Stimulated activated effector memory CD8-positive, alpha-beta T cell treated with anti-CD3 and anti-CD28 coated beads, Interleukin-12 subunit alpha, Interleukin-12 subunit beta, amount 100 ng/mL, for 72 hours (primary cell): ENCODE measurements at regions not wholly inside any gene's neighbourhood (a gene's known extent, or its start where the extent isn't known, plus 50 kb on each side); places are given as distances from the start of the nearest gene placed in this dataset.
"Not testable (repeated sequence)": the region's sequence is repeated elsewhere in the genome, so short reads cannot be mapped to it uniquely, and the experiment has no call there.

ENCODE experiments used
- ATAC-seq: fragments of 150-1000 bp; cut with Tn5 transposase; 2 replicates; pipeline ENCODE4 v1.10.0; 2021
- DNase-seq, 2 donors: peaks; one replicate each; pipeline ENCODE4 v3.0.0; 2021 to 2022; ENCODE audit warnings: low spot score in 2 of 2
- H3K27ac Mint-ChIP-seq: one replicate; pipeline ENCODE4 v1.8.0; 2022; ENCODE audit warnings: mild to moderate bottlenecking, mixed read lengths
- H3K36me3 Mint-ChIP-seq: one replicate; pipeline ENCODE4 v1.8.0; 2022; ENCODE audit warnings: mild to moderate bottlenecking, mixed read lengths
- H3K4me1 Mint-ChIP-seq: one replicate; pipeline ENCODE4 v1.8.0; 2022; ENCODE audit warnings: mixed read lengths
- H3K4me3 Mint-ChIP-seq: one replicate; pipeline ENCODE4 v1.8.0; 2022; ENCODE audit warnings: mild to moderate bottlenecking, mixed read lengths
- H3K9me3 Mint-ChIP-seq: one replicate; pipeline ENCODE4 v1.8.0; 2022; ENCODE audit warnings: mixed read lengths

DNA sequence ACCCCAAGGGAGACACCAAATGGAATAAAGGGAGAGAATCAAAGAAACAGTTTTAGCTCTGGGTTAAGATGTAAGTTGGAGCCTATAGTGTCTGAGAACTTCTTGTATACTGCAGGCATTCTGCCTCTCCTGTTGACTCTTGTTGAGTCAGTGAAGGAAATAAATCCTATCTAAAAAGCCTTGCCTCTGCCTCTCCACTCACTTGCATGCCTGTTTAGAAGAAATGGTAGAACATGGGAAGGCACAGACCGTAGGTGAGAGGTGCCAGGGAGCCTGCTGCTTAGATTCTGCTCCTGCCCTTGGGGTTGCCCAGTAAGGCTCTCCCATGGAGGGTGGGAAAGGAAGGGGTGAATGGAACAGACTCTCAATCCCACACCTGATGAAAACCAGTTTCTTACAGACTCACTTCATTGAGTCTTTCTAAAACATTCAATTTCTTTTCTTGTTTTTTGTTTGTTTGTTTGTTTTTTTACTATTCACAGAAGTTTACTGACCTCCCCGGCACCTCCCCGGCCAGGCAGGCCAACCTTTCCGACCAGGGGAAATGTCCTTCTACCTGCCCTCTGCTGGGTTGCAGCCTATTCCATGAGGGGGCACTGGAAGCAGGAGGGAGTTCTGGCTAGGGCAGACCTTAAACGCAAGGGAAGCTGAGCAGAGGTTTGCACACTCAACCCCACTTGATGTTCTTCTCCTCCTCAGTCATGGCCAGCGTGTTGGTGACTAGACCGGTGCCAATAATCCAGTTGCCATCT lies 211.7 kb upstream of the WSB1 start:
- H3K9me3 Mint-ChIP-seq, result no peaks in the 10 kb centered on the region
- no peak overlapping the region for H3K27ac Mint-ChIP-seq
- H3K4me1 Mint-ChIP-seq, result no peaks in the 10 kb centered on the region
- no peaks in the 10 kb centered on the region for H3K36me3 Mint-ChIP-seq
- DNase-seq, result no peak
- no peak for ATAC-seq
- no peak overlapping the region for H3K4me3 Mint-ChIP-seq

DNA sequence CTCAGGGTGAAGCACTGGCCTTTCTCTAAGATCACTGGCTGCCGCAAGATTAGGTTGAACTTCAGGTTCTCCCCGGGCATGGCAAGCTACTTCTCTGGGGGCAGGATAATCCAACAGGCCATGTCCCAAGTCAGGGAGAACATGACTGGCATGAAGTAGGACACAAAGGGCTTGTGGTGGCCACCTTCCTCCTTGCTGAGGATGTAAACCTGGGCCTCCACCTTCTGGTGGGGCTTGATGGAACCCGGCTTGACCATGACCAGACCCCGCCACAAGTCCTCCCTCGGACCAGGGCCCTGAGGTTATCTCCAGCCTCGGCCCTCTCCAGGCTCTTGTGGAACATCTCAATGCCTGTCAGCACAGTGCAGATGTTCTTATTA lies 211.1 kb upstream of the WSB1 start:
- no peak for ATAC-seq

DNA sequence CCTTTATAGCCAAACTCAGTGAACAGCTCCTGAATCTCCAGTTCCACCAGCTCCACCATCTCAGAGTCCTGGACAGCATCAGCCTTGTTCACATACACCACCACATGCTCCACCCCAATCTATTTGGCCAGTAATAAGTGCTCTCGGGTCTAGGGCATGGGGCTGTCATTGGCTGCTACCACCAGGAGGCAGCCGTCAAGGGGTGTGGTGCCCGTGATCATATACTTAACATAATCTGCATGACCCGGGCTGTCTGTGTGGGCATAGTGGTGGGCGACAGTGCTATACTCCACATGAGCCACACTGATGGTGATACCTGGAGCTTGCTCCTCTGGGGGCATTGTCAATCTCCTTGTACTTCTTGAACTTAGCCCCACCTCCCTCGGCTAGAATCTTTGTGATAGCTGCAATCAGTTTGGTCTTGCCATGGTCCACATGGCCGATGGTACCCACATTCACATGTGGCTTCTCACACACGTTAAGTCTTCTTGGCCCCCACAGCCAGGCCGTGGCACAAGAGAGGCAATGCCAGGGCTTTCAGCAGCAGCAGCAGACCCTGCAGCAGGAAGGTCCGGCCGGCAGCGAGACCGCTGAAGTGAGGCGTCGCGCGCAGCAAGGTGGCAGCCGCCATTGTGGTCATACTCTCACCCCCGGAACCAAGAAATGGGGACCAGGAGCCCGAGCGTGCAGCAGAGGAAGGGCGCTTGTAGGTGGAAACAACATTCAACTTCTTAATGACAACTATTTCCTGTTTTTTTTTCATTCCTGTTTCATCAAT lies 210.3 kb upstream of the WSB1 start:
- Mint-ChIP-seq H3K4me3 (no peak overlapping the region), H3K36me3 (no peaks in the 10 kb centered on the region), H3K9me3 (no peaks in the 10 kb centered on the region), H3K4me1 (no peaks in the 10 kb centered on the region), H3K27ac (no peak overlapping the region)
- DNase-seq, result no peak
- ATAC-seq, result no peak

More for the DNA sequence above, 211.1 kb upstream of the WSB1 start:
- no peaks in the 10 kb centered on the region for H3K36me3 Mint-ChIP-seq
- H3K4me1 Mint-ChIP-seq, result no peaks in the 10 kb centered on the region
- no peak for DNase-seq
- H3K9me3 Mint-ChIP-seq, result no peaks in the 10 kb centered on the region
- no peak overlapping the region for H3K27ac Mint-ChIP-seq
- no peak overlapping the region for H3K4me3 Mint-ChIP-seq

DNA sequence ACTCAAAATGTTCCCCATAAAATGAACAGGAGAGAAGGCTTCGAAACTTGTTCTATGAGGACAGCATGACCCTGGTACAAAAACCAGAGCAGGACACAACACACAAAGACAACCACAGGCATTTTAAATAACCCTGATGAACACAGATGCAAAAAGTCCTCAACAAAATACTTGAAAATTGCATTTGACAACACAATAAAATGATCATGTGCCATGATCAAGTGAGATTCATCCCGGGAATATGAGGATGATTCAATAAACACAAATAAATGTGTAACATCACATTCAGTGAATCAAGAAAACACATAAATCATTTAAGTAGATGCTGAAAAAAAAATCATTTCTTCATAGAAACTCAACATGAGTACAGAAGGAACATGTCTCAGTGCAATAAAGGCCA lies 208.4 kb upstream of the WSB1 start:
- DNase-seq (no peak), ATAC-seq (no peak)
- Mint-ChIP-seq H3K27ac (no peak overlapping the region), H3K4me3 (no peak overlapping the region), H3K4me1 (no peaks in the 10 kb centered on the region), H3K36me3 (no peaks in the 10 kb centered on the region), H3K9me3 (peaks cover 6% of the 10 kb centered on the region)

DNA sequence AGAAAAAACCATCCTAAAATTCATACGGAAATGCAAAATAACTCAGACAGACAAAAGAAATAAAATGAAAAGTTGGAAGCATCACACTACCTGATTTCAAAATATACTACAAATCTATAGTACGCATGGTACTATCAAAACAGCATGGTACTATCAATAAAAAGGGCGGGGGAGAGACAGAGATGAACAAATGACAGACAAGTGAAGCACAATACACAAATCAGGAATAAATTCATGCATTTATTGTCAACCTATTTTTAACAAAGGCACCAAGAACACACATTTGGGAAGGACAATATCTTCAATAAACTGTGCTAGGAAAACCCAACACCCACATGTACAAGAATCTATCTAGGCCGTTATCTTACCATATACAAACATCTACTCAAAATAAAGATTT lies 207.4 kb upstream of the WSB1 start:
- no peak for ATAC-seq
- no peak for DNase-seq

DNA sequence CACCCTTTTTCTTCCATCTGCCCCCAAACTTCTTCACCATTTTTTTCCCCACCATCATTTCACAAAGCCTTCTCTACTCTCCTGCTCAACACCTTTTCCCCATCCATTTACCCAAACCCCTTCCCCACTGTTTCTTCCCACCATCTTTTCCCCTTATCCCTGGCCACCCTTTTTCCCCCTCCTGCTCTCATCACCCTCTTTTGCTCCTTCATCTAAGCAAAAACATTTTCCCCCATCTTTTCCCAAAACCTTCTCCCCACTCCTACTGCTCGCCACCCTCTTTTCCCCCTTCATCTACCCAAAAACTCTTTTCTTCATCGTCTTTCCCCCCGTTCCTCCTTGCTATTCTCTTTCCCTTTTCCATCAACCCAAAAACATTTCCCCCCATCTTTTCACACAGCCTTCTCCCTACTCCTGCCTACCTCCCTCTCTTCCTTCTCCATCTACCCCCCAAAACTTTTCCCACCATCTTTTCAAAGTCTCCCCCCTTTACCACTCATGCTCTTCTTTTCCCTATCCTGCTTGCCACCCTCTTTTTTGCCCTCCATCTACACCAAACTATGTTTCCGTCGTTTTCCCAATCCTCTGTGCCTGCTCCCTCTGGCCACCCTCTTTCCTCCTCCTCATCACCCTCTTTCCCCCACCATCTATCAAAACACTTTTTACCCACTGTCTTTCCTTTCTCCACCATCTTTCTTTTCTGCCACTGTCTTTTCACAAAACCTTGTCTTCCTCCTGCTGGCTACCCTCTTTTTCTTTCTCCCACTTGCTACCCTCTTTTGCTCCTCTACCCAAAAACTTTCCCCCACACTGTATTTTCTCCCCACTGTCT lies 205.8 kb upstream of the WSB1 start:
- ATAC-seq (no peak), DNase-seq (no peak)
- H3K27ac Mint-ChIP-seq, result no peak overlapping the region

More for the DNA sequence above, 207.4 kb upstream of the WSB1 start:
- Mint-ChIP-seq H3K4me1 (no peaks in the 10 kb centered on the region), H3K9me3 (peaks cover 6% of the 10 kb centered on the region), H3K4me3 (no peak overlapping the region), H3K36me3 (no peaks in the 10 kb centered on the region), H3K27ac (no peak overlapping the region)

DNA sequence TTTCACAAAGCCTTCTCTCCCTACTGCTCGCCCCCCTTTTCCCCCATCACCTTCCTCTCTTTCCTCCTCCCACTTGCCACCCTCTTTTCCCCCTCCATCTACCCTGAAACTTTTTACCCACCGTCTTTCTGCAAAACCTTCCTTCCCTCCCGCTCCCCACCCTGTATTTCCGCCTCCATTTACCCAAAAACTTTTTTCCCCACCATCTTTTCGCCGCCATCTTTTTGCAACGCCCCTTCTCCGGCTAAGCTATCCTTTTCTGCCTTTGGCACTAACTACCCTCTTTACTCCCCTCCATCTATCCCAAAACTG lies 205.2 kb upstream of the WSB1 start:
- Mint-ChIP-seq H3K4me3 (no peak overlapping the region), H3K27ac (no peak overlapping the region)
- ATAC-seq, result no peak

More for the DNA sequence above, 205.8 kb upstream of the WSB1 start:
- H3K4me3 Mint-ChIP-seq, result no peak overlapping the region
- no peaks in the 10 kb centered on the region for H3K36me3 Mint-ChIP-seq
- H3K9me3 Mint-ChIP-seq, result peaks cover 6% of the 10 kb centered on the region
- H3K4me1 Mint-ChIP-seq, result no peaks in the 10 kb centered on the region

DNA sequence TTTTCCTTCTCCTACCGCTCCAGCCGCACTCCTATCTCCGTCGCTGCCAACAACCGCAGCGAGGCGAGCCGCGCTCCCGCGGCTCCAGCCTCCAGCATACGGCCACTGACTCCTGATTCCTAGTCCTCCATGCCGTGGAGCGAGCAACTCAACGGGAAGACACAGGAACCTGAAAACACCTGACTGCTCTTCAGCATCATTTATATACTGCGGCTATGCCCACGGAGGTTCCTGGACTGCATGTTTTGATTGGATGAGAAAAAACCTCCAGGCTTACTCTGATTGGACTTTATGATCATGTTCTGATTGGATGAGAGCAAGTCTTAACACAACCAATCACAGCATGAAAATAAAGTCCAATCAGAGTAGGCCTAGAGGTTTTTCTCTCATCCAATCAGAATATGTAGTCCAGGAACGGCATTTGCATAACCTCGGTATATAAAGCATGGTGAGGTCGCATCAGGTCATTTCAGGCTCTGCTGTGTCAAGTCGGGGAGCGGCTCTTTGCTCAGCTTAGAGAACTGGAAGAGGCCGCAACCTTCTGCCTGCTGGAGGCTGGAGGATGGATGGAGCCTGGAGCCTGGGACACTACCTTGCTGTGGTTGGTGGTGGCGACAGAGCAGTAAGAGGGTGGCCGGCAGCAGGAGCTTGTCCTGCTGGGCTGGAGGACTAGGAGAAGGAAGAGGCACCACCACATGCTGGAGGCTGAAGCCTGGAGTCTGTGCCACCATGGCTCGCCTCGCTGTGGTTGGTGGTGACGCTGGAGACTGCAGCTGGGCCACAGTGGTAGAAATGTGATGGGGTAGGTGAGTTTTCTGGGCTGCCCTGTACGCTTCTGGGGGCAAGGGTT lies 204.6 kb upstream of the WSB1 start:
- not testable (repeated sequence) for H3K4me3 Mint-ChIP-seq, ATAC-seq, DNase-seq, H3K27ac Mint-ChIP-seq, H3K4me1 Mint-ChIP-seq, H3K9me3 Mint-ChIP-seq, H3K36me3 Mint-ChIP-seq

More for the DNA sequence above, 205.2 kb upstream of the WSB1 start:
- Mint-ChIP-seq H3K36me3 (no peaks in the 10 kb centered on the region), H3K4me1 (no peaks in the 10 kb centered on the region), H3K9me3 (peaks cover 6% of the 10 kb centered on the region)
- no peak for DNase-seq

DNA sequence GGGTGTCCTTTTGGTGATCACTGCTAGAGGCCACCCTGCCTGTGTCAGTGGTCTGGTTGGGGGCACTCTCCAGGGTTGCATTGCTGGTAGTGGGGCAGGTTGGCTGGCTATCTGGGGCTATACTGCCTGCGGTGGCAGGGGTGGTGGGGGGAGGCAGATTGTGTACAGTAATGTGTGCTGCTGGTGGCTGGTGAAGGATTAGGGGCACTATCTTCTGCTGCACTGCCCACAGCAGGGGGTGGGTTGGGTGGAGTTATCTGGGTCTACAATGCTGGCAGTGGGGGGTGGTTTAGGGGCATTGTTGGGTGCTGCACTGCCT lies 204.0 kb upstream of the WSB1 start:
- H3K4me3 Mint-ChIP-seq, result no peak overlapping the region
- no peaks in the 10 kb centered on the region for H3K4me1 Mint-ChIP-seq
- no peaks in the 10 kb centered on the region for H3K36me3 Mint-ChIP-seq
- H3K9me3 Mint-ChIP-seq, result peaks cover 6% of the 10 kb centered on the region
- ATAC-seq, result no peak
- DNase-seq, result no peak
- H3K27ac Mint-ChIP-seq, result no peak overlapping the region

DNA sequence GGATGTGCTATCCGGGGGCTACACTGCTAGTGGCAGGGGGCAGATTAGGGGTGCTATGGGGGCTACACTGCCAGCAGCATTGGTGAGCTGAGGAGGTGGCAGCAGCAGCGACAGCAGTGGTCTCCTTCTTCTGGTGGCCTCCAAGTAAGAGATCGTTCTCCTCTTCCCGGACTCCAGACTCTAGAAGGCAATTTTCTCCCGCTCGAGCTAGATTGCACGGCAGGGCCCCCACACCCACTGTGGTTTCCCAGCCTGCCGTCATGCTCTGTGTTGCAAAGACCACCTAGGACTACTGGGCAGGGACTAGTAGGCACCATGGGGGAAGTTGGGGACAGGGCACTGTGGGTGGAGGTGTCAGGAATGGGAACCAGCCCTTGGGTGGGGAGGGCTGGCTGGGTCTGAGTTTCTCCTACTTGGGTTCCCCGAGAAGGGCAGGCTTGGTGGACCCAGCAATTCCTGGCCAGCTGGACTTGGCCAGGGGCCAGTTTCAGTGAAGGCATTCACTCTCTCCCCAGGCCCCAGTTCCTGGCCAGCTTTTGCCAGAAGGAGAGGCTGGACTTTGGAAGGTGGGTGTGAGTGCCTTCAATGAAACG lies 203.4 kb upstream of the WSB1 start:
- H3K9me3 Mint-ChIP-seq, H3K4me3 Mint-ChIP-seq, H3K36me3 Mint-ChIP-seq, ATAC-seq, H3K4me1 Mint-ChIP-seq, H3K27ac Mint-ChIP-seq, DNase-seq: not testable (repeated sequence)

DNA sequence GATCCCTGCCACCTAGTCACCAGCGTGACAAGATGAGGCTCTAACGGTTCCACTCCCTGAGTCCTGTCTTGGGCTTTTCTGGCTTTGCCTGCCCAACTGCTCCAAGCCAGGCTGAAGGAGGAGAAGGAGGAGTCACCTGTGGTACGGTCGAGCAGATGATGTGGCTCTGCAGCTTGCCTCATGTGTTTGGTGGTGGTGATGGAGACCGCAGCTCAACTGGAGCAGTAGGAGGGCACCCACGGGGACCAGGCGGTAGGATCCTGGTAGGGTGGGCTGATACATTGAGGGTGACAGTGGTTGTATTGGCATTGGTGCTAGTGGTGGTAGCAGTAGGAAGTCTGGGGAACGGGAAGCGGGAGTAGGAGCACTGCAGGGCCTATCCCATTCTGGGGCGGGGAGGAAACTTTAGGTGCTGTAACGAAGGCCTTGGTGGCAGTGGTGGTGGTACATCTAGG lies 202.8 kb upstream of the WSB1 start:
- Mint-ChIP-seq H3K36me3 (no peaks in the 10 kb centered on the region), H3K27ac (no peak overlapping the region), H3K4me1 (no peaks in the 10 kb centered on the region), H3K9me3 (peaks cover 6% of the 10 kb centered on the region), H3K4me3 (no peak overlapping the region)
- ATAC-seq (no peak), DNase-seq (no peak)

DNA sequence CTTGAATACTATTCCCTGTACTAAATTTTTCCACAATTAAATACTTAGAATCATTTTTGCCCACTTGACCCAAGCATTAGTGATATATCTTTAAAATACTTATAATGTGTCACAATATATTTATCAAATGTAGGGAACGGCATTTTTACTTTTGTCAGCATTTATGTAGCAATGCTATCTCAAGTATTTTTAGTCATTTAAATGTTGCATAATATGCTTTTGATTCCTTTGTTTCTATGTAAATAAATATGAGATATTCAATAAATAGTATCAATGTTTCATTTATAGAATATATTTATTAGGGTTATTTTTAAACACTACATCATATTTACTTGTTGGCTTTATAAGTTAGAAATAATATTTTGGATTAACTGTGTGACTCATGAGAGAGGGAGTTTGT lies 199.7 kb upstream of the WSB1 start:
- not testable (repeated sequence) for H3K36me3 Mint-ChIP-seq

DNA sequence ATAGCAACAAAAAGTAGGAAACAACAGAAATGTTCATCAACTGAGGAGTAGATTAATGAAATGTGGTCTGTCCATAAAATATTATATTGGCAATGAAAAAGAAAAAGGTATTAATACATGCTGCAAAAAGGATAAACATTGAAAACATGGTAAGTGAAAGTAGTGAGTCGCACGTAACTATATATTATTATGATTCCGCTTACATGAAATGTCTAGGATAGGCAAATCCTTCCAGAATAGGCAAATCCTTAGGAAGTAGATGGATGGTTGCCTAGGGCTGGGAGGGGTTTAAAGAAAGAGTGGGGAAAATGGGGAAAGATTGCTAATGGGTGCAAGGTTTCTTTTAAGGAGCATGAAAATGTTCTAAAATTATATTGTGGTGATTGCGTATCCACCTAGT lies 198.1 kb upstream of the WSB1 start:
- not testable (repeated sequence) for H3K9me3 Mint-ChIP-seq, H3K4me3 Mint-ChIP-seq, H3K27ac Mint-ChIP-seq, DNase-seq, H3K36me3 Mint-ChIP-seq, H3K4me1 Mint-ChIP-seq, ATAC-seq

More for the DNA sequence above, 199.7 kb upstream of the WSB1 start:
- H3K9me3 Mint-ChIP-seq, ATAC-seq, DNase-seq, H3K27ac Mint-ChIP-seq, H3K4me1 Mint-ChIP-seq, H3K4me3 Mint-ChIP-seq: not testable (repeated sequence)

DNA sequence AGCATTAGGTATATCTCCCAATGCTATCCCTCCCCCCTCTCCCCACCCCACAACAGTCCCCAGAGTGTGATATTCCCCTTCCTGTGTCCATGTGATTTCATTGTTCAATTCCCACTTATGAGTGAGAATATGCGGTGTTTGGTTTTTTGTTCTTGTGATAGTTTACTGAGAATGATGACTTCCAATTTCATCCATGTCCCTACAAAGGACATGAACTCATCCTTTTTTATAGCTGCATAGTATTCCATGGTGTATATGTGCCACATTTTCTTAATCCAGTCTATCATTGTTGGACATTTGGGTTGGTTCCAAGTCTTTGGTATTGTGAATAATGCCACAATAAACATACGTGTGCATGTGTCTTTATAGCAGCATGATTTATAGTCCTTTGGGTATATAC lies 194.6 kb upstream of the WSB1 start:
- DNase-seq, H3K9me3 Mint-ChIP-seq, H3K36me3 Mint-ChIP-seq, ATAC-seq, H3K27ac Mint-ChIP-seq, H3K4me1 Mint-ChIP-seq, H3K4me3 Mint-ChIP-seq: not testable (repeated sequence)
